SK-N-SH (cell line): ENCODE measurements at regions not wholly inside any gene's neighbourhood (a gene's known extent, or its start where the extent isn't known, plus 50 kb on each side); places are given as distances from the start of the nearest gene placed in this dataset.

Source experiments
- CTCF ChIA-PET: fragments of 300-600, 350-600 bp; formaldehyde crosslinking; extraction: SDS; loops from one replicate; lab custom pipeline; 2021; lab: Yijun Ruan, JAX
- POLR2A ChIA-PET: fragments of 350-600 bp; sonication (Branson Sonifier 250); formaldehyde crosslinking; extraction: SDS; loops from one replicate; lab custom pipeline; 2020; ENCODE audit warnings: antibody characterized with exemption, inconsistent platforms; lab: Yijun Ruan, JAX
- DNase-seq: peaks from one replicate; pipeline ENCODE4 v3.0.0; 2012
- H2AFZ ChIP-seq: fragments of 200-600 bp; sonication (generic); 2 replicates; pipeline ENCODE4 v1.8.1; 2016; ENCODE audit warnings: antibody characterized with exemption, mild to moderate bottlenecking, low read depth
- H3F3A ChIP-seq: fragments of 200-600 bp; sonication (generic); replicated peaks from 2 replicates; pipeline ENCODE3; 2016; ENCODE audit warnings: antibody characterized with exemption, mild to moderate bottlenecking; ENCODE audit not compliant: insufficient read depth
- H3K27ac ChIP-seq, 2 experiments: fragments of 200-500 bp in 1 of 2; fragments of 200-600 bp in 1 of 2; sonication (Bioruptor generic) in 1 of 2; sonication (generic), shearing (Covaris generic) in 1 of 2; 2 replicates each; pipeline versions ENCODE4 v1.5.1 to v1.6.1; 2014 to 2016; ENCODE audit warnings: low read depth in 2 of 2, inconsistent platforms in 1 of 2, low read length in 1 of 2, mild to moderate bottlenecking in 1 of 2, mixed read lengths in 1 of 2
- H3K27me3 ChIP-seq: fragments of 200-600 bp; sonication (generic), shearing (Covaris generic); 2 replicates; pipeline ENCODE4 v1.6.1; 2016; ENCODE audit warnings: mixed run types; ENCODE audit not compliant: insufficient read depth
- H3K36me3 ChIP-seq, 2 experiments: fragments of 200-500 bp in 1 of 2; fragments of 200-600 bp in 1 of 2; sonication (Bioruptor generic) in 1 of 2; sonication (generic) in 1 of 2; replicated peaks in 1 of 2; 2 replicates each; pipeline versions ENCODE3 to v1.5.1; 2014 to 2016; ENCODE audit warnings: low read length in 1 of 2, mild to moderate bottlenecking in 1 of 2; ENCODE audit not compliant: insufficient read depth in 2 of 2, control insufficient read depth in 1 of 2
- H3K4me1 ChIP-seq, 2 experiments: fragments of 200-500 bp in 1 of 2; fragments of 200-600 bp in 1 of 2; sonication (Bioruptor generic) in 1 of 2; sonication (generic), shearing (Covaris generic) in 1 of 2; 2 replicates each; pipeline versions ENCODE4 v1.5.1 to v1.6.1; 2014 to 2016; ENCODE audit warnings: low read depth in 1 of 2, low read length in 1 of 2, mixed run types in 1 of 2; ENCODE audit not compliant: insufficient read depth in 2 of 2, control insufficient read depth in 1 of 2
- H3K4me2 ChIP-seq: fragments of 200-600 bp; sonication (generic), shearing (Covaris generic); 2 replicates; pipeline ENCODE4 v1.6.1; 2017; ENCODE audit warnings: mixed run types
- H3K4me3 ChIP-seq, 2 experiments: fragments of 200-500 bp in 1 of 2; fragments of 200-600 bp in 1 of 2; sonication (Bioruptor generic) in 1 of 2; sonication (generic), shearing (Covaris generic) in 1 of 2; 2 replicates each; pipeline versions ENCODE4 v1.5.1 to v1.8.1; 2014 to 2016; ENCODE audit warnings: low read depth in 2 of 2, inconsistent platforms in 1 of 2, low read length in 1 of 2, mild to moderate bottlenecking in 1 of 2, mixed read lengths in 1 of 2, moderate library complexity in 1 of 2
- H3K79me2 ChIP-seq: fragments of 200-600 bp; sonication (generic); 2 replicates; pipeline ENCODE4 v1.8.1; 2017; ENCODE audit warnings: mild to moderate bottlenecking; ENCODE audit not compliant: insufficient read depth
- H3K9ac ChIP-seq: fragments of 200-600 bp; sonication (generic); 2 replicates; pipeline ENCODE4 v1.6.1; 2017; ENCODE audit warnings: mixed run types
- H3K9me2 ChIP-seq: fragments of 200-600 bp; sonication (generic); 2 replicates; pipeline ENCODE4 v1.6.1; 2017; ENCODE audit warnings: mixed run types
- H3K9me3 ChIP-seq: fragments of 200-600 bp; sonication (generic); 2 replicates; pipeline ENCODE4 v1.6.1; 2017; ENCODE audit warnings: mixed run types, mild to moderate bottlenecking, moderate library complexity
- H4K20me1 ChIP-seq: fragments of 200-600 bp; sonication (generic); 2 replicates; pipeline ENCODE4 v1.6.1; 2017; ENCODE audit warnings: mild to moderate bottlenecking, mixed run types; ENCODE audit not compliant: insufficient read depth
- CHD2 ChIP-seq: fragments of 150-350 bp; IDR thresholded peaks from 2 replicates; pipeline ENCODE4 v1.6.1; 2018; ENCODE audit warnings: low read length; ENCODE audit not compliant: partially characterized antibody
- CTCF ChIP-seq: fragments of 200-600 bp; sonication (generic); IDR thresholded peaks from 2 replicates; pipeline ENCODE4 v1.6.1; 2017; ENCODE audit warnings: antibody characterized with exemption, mild to moderate bottlenecking, moderate library complexity
- EP300 ChIP-seq, 2 experiments: IDR thresholded peaks; 2 replicates each; pipeline versions ENCODE4 v1.4.0 to v1.6.1; 2012; ENCODE audit warnings: borderline replicate concordance in 1 of 2, low read depth in 1 of 2, low read length in 1 of 2
- FOXM1 ChIP-seq: IDR thresholded peaks from 2 replicates; pipeline ENCODE4 v1.4.0; 2012; ENCODE audit warnings: low read depth, mild to moderate bottlenecking
- GABPA ChIP-seq: IDR thresholded peaks from 2 replicates; pipeline ENCODE4 v1.4.0; 2012; ENCODE audit warnings: low read depth, mild to moderate bottlenecking
- MEF2A ChIP-seq: IDR thresholded peaks from 2 replicates; pipeline ENCODE4 v1.4.0; 2012; ENCODE audit warnings: low read depth, borderline replicate concordance
- RAD21 ChIP-seq: IDR thresholded peaks from 2 replicates; pipeline ENCODE4 v1.6.1; 2012; ENCODE audit warnings: mild to moderate bottlenecking, low read length
- WGBS: methylation state at CpG from one replicate; pipeline ENCODE4 v1.1.6; 2017; ENCODE audit warnings: low lambda C conversion rate; 5-methylcytosine and 5-hydroxymethylcytosine counted together

GRCh38 chr5:169499990-169500505 lies 83.5 kb upstream of the SPDL1 start:
- no peaks in the 10 kb centered on the region for H4K20me1 ChIP-seq
- no peaks in the 10 kb centered on the region for H3K27me3 ChIP-seq
- no peaks in the 10 kb centered on the region for H3K36me3 ChIP-seq
- no peak overlapping the region for H3K9ac ChIP-seq
- no peak overlapping the region for H3K27ac ChIP-seq
- H3K4me2 ChIP-seq, result no peak overlapping the region
- peaks cover 0 to 14% of the 10 kb centered on the region in 2 experiments; a peak in 2 of 4 replicates for H3K4me1 ChIP-seq
- 45% methylated on average over 2 of the region's 2 CpGs for WGBS
- no peaks in the 10 kb centered on the region for H3K9me2 ChIP-seq
- no peaks in the 10 kb centered on the region for H3K79me2 ChIP-seq
- H3K9me3 ChIP-seq, result no peaks in the 10 kb centered on the region
- no peak for DNase-seq
- H3F3A ChIP-seq, result no peaks in the 10 kb centered on the region
- ChIA-PET CTCF (no interaction called here), POLR2A (no interaction called here)
- H2AFZ ChIP-seq, result no peak overlapping the region
- no peak overlapping the region for H3K4me3 ChIP-seq
- TF ChIP-seq CHD2 (no peak), FOXM1 (no peak), MEF2A (no peak), GABPA (no peak), RAD21 (no peak), CTCF (no peak)

GRCh38 chr5:169496878-169497277 lies 86.7 kb upstream of the SPDL1 start:
- H3K9ac ChIP-seq, result no peak overlapping the region
- no peaks in the 10 kb centered on the region for H3K27me3 ChIP-seq
- WGBS, result 100% methylated on average over 1 of the region's 1 CpG
- DNase-seq, result no peak
- ChIA-PET POLR2A (no interaction called here), CTCF (no interaction called here)
- no peak overlapping the region for H3K4me2 ChIP-seq
- no peaks in the 10 kb centered on the region for H3F3A ChIP-seq
- H4K20me1 ChIP-seq, result no peaks in the 10 kb centered on the region
- no peaks in the 10 kb centered on the region for H3K9me2 ChIP-seq
- H3K9me3 ChIP-seq, result no peaks in the 10 kb centered on the region
- H3K27ac ChIP-seq, result no peak overlapping the region
- TF ChIP-seq EP300 (IDR thresholded peaks at IDR 0.05; ENCODE audit: borderline replicate concordance in 1 of 2, low read depth in 1 of 2, low read length in 1 of 2) (no peak), CTCF (no peak)
- H3K4me3 ChIP-seq, result no peak overlapping the region
- H2AFZ ChIP-seq, result no peak overlapping the region
- no peaks in the 10 kb centered on the region for H3K36me3 ChIP-seq
- H3K4me1 ChIP-seq, result peaks cover 0 to 18% of the 10 kb centered on the region in 2 experiments; a peak in 2 of 4 replicates
- no peaks in the 10 kb centered on the region for H3K79me2 ChIP-seq
